Keratinocyte (primary cell): ENCODE measurements at regions not wholly inside any gene's neighbourhood (a gene's known extent, or its start where the extent isn't known, plus 50 kb on each side); places are given as distances from the start of the nearest gene placed in this dataset.

Experiments
- DNase-seq: peaks from one replicate; pipeline ENCODE4 v3.0.0-alpha.2; 2011; ENCODE audit warnings: low read depth, missing footprints, low spot score
- FAIRE-seq: peaks from 2 replicates; lab custom pipeline; 2011; peaks lifted over from hg19 to GRCh38; lab: Jason Lieb, UNC
- H2AFZ ChIP-seq: 2 replicates; pipeline ENCODE4 v1.6.0; 2012; ENCODE audit warnings: low read length, control low read depth, inconsistent platforms; ENCODE audit not compliant: control insufficient read depth
- H3K27ac ChIP-seq: 2 replicates; pipeline ENCODE4 v1.5.1; 2011; ENCODE audit warnings: low read length; ENCODE audit not compliant: control insufficient read depth, insufficient read depth
- H3K27me3 ChIP-seq: 3 replicates; pipeline ENCODE4 v1.6.0; 2011; ENCODE audit warnings: low read length; ENCODE audit not compliant: control insufficient read depth, insufficient read depth; ENCODE audit errors: extremely low read depth
- H3K36me3 ChIP-seq, 2 experiments: 2 replicates in 1 of 2; 3 replicates in 1 of 2; pipeline ENCODE4 v1.5.1; 2011; ENCODE audit warnings: low read length in 2 of 2, mild to moderate bottlenecking in 1 of 2; ENCODE audit not compliant: control insufficient read depth in 2 of 2, insufficient read depth in 2 of 2; ENCODE audit errors: extremely low read depth in 1 of 2
- H3K4me1 ChIP-seq: 3 replicates; pipeline ENCODE4 v1.5.1; 2011; ENCODE audit warnings: low read length; ENCODE audit not compliant: control insufficient read depth, insufficient read depth; ENCODE audit errors: extremely low read depth
- H3K4me2 ChIP-seq: 3 replicates; pipeline ENCODE4 v1.6.0; 2011; ENCODE audit warnings: low read depth, low read length; ENCODE audit not compliant: control insufficient read depth, insufficient read depth; ENCODE audit errors: extremely low read depth
- H3K4me3 ChIP-seq, 3 experiments: fragments of 200-600 bp in 1 of 3; sonication (generic) in 1 of 3; 2 replicates in 2 of 3; 3 replicates in 1 of 3; pipeline ENCODE4 v1.5.1; 2011 to 2016; ENCODE audit warnings: low read length in 3 of 3, mild to moderate bottlenecking in 3 of 3, control low read depth in 2 of 3, inconsistent platforms in 1 of 3, low read depth in 1 of 3, mixed read lengths in 1 of 3, mixed run types in 1 of 3, moderate library complexity in 1 of 3; ENCODE audit not compliant: control insufficient read depth in 2 of 3, insufficient read depth in 2 of 3; ENCODE audit errors: extremely low read depth in 1 of 3
- H3K79me2 ChIP-seq: 2 replicates; pipeline ENCODE4 v1.6.0; 2012; ENCODE audit warnings: low read length; ENCODE audit not compliant: control insufficient read depth, insufficient read depth
- H3K9ac ChIP-seq: 3 replicates; pipeline ENCODE4 v1.6.0; 2011; ENCODE audit warnings: low read length; ENCODE audit not compliant: control insufficient read depth, insufficient read depth; ENCODE audit errors: extremely low read depth
- H3K9me1 ChIP-seq: 3 replicates; pipeline ENCODE4 v1.6.0; 2011; ENCODE audit warnings: low read length; ENCODE audit not compliant: control insufficient read depth, insufficient read depth; ENCODE audit errors: extremely low read depth
- H3K9me3 ChIP-seq: 2 replicates; pipeline ENCODE4 v1.5.1; 2012; ENCODE audit warnings: low read depth, low read length; ENCODE audit not compliant: control insufficient read depth
- H4K20me1 ChIP-seq: 3 replicates; pipeline ENCODE4 v1.6.0; 2011; ENCODE audit warnings: low read length; ENCODE audit not compliant: control insufficient read depth, insufficient read depth; ENCODE audit errors: extremely low read depth
- CTCF ChIP-seq, 3 experiments: IDR thresholded peaks in 1 of 3; conservative IDR thresholded peaks in 1 of 3; optimal IDR thresholded peaks in 1 of 3; 2 replicates in 2 of 3; 3 replicates in 1 of 3; pipeline versions ENCODE3 to v1.5.1; 2011; ENCODE audit warnings: low read length in 3 of 3, mild to moderate bottlenecking in 3 of 3, moderate library complexity in 2 of 3, control low read depth in 1 of 3, inconsistent platforms in 1 of 3; ENCODE audit not compliant: insufficient read depth in 2 of 3; ENCODE audit errors: extremely low read depth in 1 of 3
- EZH2 ChIP-seq: IDR thresholded peaks from one replicate; pipeline ENCODE4 v1.6.1; 2012; ENCODE audit warnings: inconsistent platforms, mild to moderate bottlenecking, low read length, moderate library complexity
- dilution Hi-C: fragments of 300-500 bp; cut with MboI; formaldehyde crosslinking; loops from one replicate; pipeline ENCODE4 v1.7.0; 2020; ENCODE audit warnings: low sequenced_read_pairs; ENCODE audit not compliant: extremely low pct_ligation_motif_present

GRCh38 chr16:77059446-77059845 is 131.5 kb upstream of the MON1B start:
- dilution Hi-C loops: no loop called here
- Histone ChIP-seq H3K9me1 (no peaks in the 10 kb centered on the region), H3K9ac (no peak overlapping the region), H4K20me1 (no peaks in the 10 kb centered on the region), H3K79me2 (no peaks in the 10 kb centered on the region), H3K4me3 (no peak overlapping the region), H3K27ac (no peak overlapping the region), H3K36me3 (no peaks in the 10 kb centered on the region), H3K27me3 (no peaks in the 10 kb centered on the region), H2AFZ (no peak overlapping the region), H3K9me3 (no peaks in the 10 kb centered on the region), H3K4me2 (no peak overlapping the region), H3K4me1 (no peaks in the 10 kb centered on the region)
- DNase-seq: no peak
- TF ChIP-seq CTCF (optimal IDR thresholded peaks at IDR 0.05 in 1 of 3, IDR thresholded peaks at IDR 0.05 in 1 of 3, conservative IDR thresholded peaks at IDR 0.05 in 1 of 3; ENCODE audit: extremely low read depth in 1 of 3, insufficient read depth in 2 of 3, low read length in 3 of 3) (no peak), EZH2 (no peak)
- FAIRE-seq: no peak

DNA sequence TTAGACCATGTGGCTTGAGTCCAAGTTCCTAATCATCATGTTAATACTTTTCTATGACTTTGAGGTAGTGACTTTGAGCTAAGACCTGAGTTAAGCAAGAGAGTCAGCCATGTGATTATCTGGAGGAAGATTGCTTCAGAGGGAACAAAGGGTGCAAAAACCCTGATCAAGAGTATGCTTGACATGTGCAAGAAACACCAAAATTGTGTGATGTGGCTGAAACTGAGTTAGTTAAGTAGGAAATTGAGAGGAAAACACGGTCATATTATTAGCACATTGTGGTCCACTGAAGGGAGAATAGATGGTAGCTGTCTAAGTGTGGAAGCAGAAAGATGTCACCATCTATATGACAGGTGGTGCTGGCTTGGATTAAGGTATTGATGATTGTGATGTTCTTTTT is 130.4 kb upstream of the MON1B start:
- Histone ChIP-seq H3K4me3 (no peak overlapping the region), H3K4me1 (no peaks in the 10 kb centered on the region), H4K20me1 (no peaks in the 10 kb centered on the region), H3K27me3 (no peaks in the 10 kb centered on the region), H3K9ac (no peak overlapping the region), H3K27ac (no peak overlapping the region), H3K4me2 (no peak overlapping the region), H2AFZ (no peak overlapping the region), H3K9me1 (no peaks in the 10 kb centered on the region), H3K79me2 (no peaks in the 10 kb centered on the region), H3K9me3 (no peaks in the 10 kb centered on the region), H3K36me3 (no peaks in the 10 kb centered on the region)
- DNase-seq (no peak), FAIRE-seq (no peak)
- no peak for TF ChIP-seq CTCF (optimal IDR thresholded peaks at IDR 0.05 in 1 of 3, IDR thresholded peaks at IDR 0.05 in 1 of 3, conservative IDR thresholded peaks at IDR 0.05 in 1 of 3; ENCODE audit: extremely low read depth in 1 of 3, insufficient read depth in 2 of 3, low read length in 3 of 3)
- TF ChIP-seq EZH2: no peak
- dilution Hi-C loops: no loop called here
